ENCODE measurements at regions not wholly inside any gene's neighbourhood (a gene's known extent, or its start where the extent isn't known, plus 50 kb on each side); places are given as distances from the start of the nearest gene placed in this dataset.

GRCh38 chr13:83223546-83223945, 658.7 kb downstream of the SLITRK1 start:
- TF ChIP-seq CTCF (IDR thresholded peaks at IDR 0.05) (no peak), EP300 (IDR thresholded peaks at IDR 0.05) (no peak), POLR2A (IDR thresholded peaks at IDR 0.05; ENCODE audit: low read length) (no peak), E2F6 (IDR thresholded peaks at IDR 0.05; ENCODE audit: borderline replicate concordance, low read depth) (no peak), JUNB (IDR thresholded peaks at IDR 0.05) (no peak), SMC3 (IDR thresholded peaks at IDR 0.05) (no peak), RNF2 (IDR thresholded peaks at IDR 0.05; ENCODE audit: borderline replicate concordance, low read depth) (no peak)
- TF ChIP-seq, protein P1, sequence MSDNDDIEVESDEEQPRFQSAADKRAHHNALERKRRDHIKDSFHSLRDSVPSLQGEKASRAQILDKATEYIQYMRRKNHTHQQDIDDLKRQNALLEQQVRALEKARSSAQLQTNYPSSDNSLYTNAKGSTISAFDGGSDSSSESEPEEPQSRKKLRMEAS (IDR thresholded peaks at IDR 0.05) = no peak

Data from A549 (cell line).